GM18498 (cell line): ENCODE measurements at regions not wholly inside any gene's neighbourhood (a gene's known extent, or its start where the extent isn't known, plus 50 kb on each side); places are given as distances from the start of the nearest gene placed in this dataset.
"Not testable (repeated sequence)": the region's sequence is repeated elsewhere in the genome, so short reads cannot be mapped to it uniquely, and the experiment has no call there.

Source experiments
- ATAC-seq: cut with Tn5 transposase; IDR thresholded peaks from one replicate; pipeline ENCODE4 v1.9.1; 2021; ENCODE audit warnings: mild to moderate bottlenecking, moderate library complexity; ENCODE audit not compliant: unreplicated experiment

GRCh38 chr1:94304553-94304952 lies 67.2 kb upstream of the ARHGAP29 start:
- ATAC-seq: no peak

GRCh38 chr1:94303005-94303404 lies 65.6 kb upstream of the ARHGAP29 start:
- no peak for ATAC-seq

GRCh38 chr1:94302497-94302896 lies 65.1 kb upstream of the ARHGAP29 start:
- ATAC-seq: no peak

GRCh38 chr1:94301186-94301585 lies 63.8 kb upstream of the ARHGAP29 start:
- no peak for ATAC-seq

GRCh38 chr1:94300731-94301130 lies 63.3 kb upstream of the ARHGAP29 start:
- no peak for ATAC-seq

- ATAC-seq: no peak
Measured at GRCh38 chr1:94299627-94300553, 62.5 kb upstream of the ARHGAP29 start.

- no peak for ATAC-seq
Measured at GRCh38 chr1:94298861-94299260, 61.5 kb upstream of the ARHGAP29 start.

- no peak for ATAC-seq
Measured at GRCh38 chr1:94296018-94296417, 58.6 kb upstream of the ARHGAP29 start.

GRCh38 chr1:94292978-94293377 lies 55.6 kb upstream of the ARHGAP29 start:
- not testable (repeated sequence) for ATAC-seq

- ATAC-seq: not testable (repeated sequence)
Measured at GRCh38 chr1:94289244-94289643, 51.9 kb upstream of the ARHGAP29 start.
